Trophoblast cell (in vitro differentiated cells and primary cell): ENCODE measurements at regions not wholly inside any gene's neighbourhood (a gene's known extent, or its start where the extent isn't known, plus 50 kb on each side); places are given as distances from the start of the nearest gene placed in this dataset.

ENCODE experiments used
- DNase-seq, 2 donors: peaks; one replicate each; pipeline ENCODE4 v3.0.0-alpha.2; 2016
- H2AFZ ChIP-seq: 2 replicates; pipeline ENCODE4 v1.6.1; 2013; ENCODE audit warnings: low read length, moderate library complexity, mild to moderate bottlenecking; ENCODE audit not compliant: insufficient read depth, poor library complexity
- H2AK5ac ChIP-seq: 2 replicates; pipeline ENCODE4 v1.6.1; 2013; ENCODE audit warnings: mild to moderate bottlenecking, low read length
- H2BK120ac ChIP-seq: 2 replicates; pipeline ENCODE4 v1.6.1; 2013; ENCODE audit warnings: low read length, mild to moderate bottlenecking, moderate library complexity; ENCODE audit not compliant: insufficient read depth, poor library complexity
- H2BK12ac ChIP-seq: 2 replicates; pipeline ENCODE4 v1.6.1; 2013; ENCODE audit warnings: mild to moderate bottlenecking, low read length, moderate library complexity
- H2BK5ac ChIP-seq: 2 replicates; pipeline ENCODE4 v1.6.1; 2013; ENCODE audit warnings: low read length, low read depth, moderate library complexity, mild to moderate bottlenecking; ENCODE audit not compliant: poor library complexity
- H3K14ac ChIP-seq: 2 replicates; pipeline ENCODE4 v1.6.1; 2013; ENCODE audit warnings: mild to moderate bottlenecking, low read length
- H3K18ac ChIP-seq: 2 replicates; pipeline ENCODE4 v1.6.1; 2013; ENCODE audit warnings: mild to moderate bottlenecking, low read length
- H3K23ac ChIP-seq: 2 replicates; pipeline ENCODE4 v1.6.1; 2013; ENCODE audit warnings: low read length
- H3K27ac ChIP-seq: 2 replicates; pipeline ENCODE4 v1.5.1; 2013; ENCODE audit warnings: low read depth, mild to moderate bottlenecking, inconsistent platforms, low read length, moderate library complexity
- H3K27me3 ChIP-seq: 2 replicates; pipeline ENCODE4 v1.6.1; 2013; ENCODE audit warnings: inconsistent platforms, mild to moderate bottlenecking, low read length, moderate library complexity; ENCODE audit not compliant: insufficient read depth
- H3K36me3 ChIP-seq, 2 experiments: 1 replicate in 1 of 2; 2 replicates in 1 of 2; pipeline ENCODE4 v1.6.1; 2013; ENCODE audit warnings: low read length in 2 of 2, mild to moderate bottlenecking in 2 of 2, moderate library complexity in 1 of 2; ENCODE audit not compliant: insufficient read depth in 2 of 2, control insufficient read depth in 1 of 2
- H3K4ac ChIP-seq: 2 replicates; pipeline ENCODE4 v1.6.1; 2013; ENCODE audit warnings: low read depth, mild to moderate bottlenecking, low read length, moderate library complexity
- H3K4me1 ChIP-seq, 2 experiments: 1 replicate in 1 of 2; 2 replicates in 1 of 2; pipeline ENCODE4 v1.6.1; 2013; ENCODE audit warnings: low read length in 2 of 2, mild to moderate bottlenecking in 2 of 2, moderate library complexity in 1 of 2; ENCODE audit not compliant: insufficient read depth in 2 of 2, control insufficient read depth in 1 of 2
- H3K4me2 ChIP-seq: 2 replicates; pipeline ENCODE4 v1.6.1; 2013; ENCODE audit warnings: inconsistent platforms, mild to moderate bottlenecking, low read length, moderate library complexity
- H3K4me3 ChIP-seq: 2 replicates; pipeline ENCODE4 v1.5.1; 2013; ENCODE audit warnings: mild to moderate bottlenecking, low read depth, low read length, inconsistent platforms
- H3K79me1 ChIP-seq: one replicate; pipeline ENCODE4 v1.6.1; 2013; ENCODE audit warnings: low read length
- H3K79me2 ChIP-seq: 2 replicates; pipeline ENCODE4 v1.6.1; 2013; ENCODE audit warnings: low read length, mild to moderate bottlenecking; ENCODE audit not compliant: control insufficient read depth, insufficient read depth, poor library complexity
- H3K9ac ChIP-seq: 2 replicates; pipeline ENCODE4 v1.6.1; 2013; ENCODE audit warnings: mild to moderate bottlenecking, low read length
- H3K9me3 ChIP-seq: 2 replicates; pipeline ENCODE4 v1.6.1; 2013; ENCODE audit warnings: low read depth, mild to moderate bottlenecking, control low read depth, inconsistent platforms, low read length; ENCODE audit not compliant: insufficient read depth
- H4K12ac ChIP-seq: 2 replicates; pipeline ENCODE4 v1.6.1; 2013; ENCODE audit warnings: low read depth, mild to moderate bottlenecking, low read length, moderate library complexity
- H4K8ac ChIP-seq: 2 replicates; pipeline ENCODE4 v1.6.1; 2013; ENCODE audit warnings: low read depth, mild to moderate bottlenecking, low read length, moderate library complexity
- H4K91ac ChIP-seq: one replicate; pipeline ENCODE4 v1.6.1; 2013; ENCODE audit warnings: low read depth, mild to moderate bottlenecking, low read length, moderate library complexity
- WGBS: extraction: QIAGEN DNeasy Blood & Tissue Kit; methylation state at CpG from one replicate; pipeline ENCODE4 v1.1.7; 2013; ENCODE audit warnings: missing lambda C conversion rate; ENCODE audit not compliant: insufficient read length, insufficient coverage; ENCODE audit errors: extremely low coverage; 5-methylcytosine and 5-hydroxymethylcytosine counted together

DNA sequence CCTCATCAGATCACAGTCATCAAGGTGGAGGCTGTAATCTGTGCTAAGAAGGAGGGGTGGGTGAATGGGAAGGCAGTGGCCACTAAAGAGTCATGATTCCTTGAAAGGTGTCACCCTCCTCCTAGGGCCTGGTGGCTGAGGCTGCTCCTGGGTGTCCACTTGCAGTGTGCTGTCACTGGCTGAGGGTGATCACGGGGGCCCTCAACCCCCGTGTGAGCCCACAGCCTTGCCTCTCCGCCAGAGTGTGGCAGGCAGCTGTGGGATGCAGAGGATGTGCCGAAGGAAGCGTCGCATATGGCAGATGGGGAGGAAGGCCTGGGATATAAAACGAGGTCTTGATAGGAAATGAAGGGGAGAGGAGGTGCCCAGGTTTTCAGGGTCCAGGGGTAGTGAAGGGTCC is 476.5 kb downstream of the PTPRU start:
- Histone ChIP-seq H2BK120ac (no peak overlapping the region), H4K8ac (no peak overlapping the region), H3K18ac (no peak overlapping the region), H3K4me2 (no peak overlapping the region), H3K4ac (no peak overlapping the region), H3K9ac (no peak overlapping the region), H4K12ac (no peak overlapping the region), H3K27ac (no peak overlapping the region), H3K4me1 (peaks cover 0 to 2% of the 10 kb centered on the region in 2 experiments), H2AK5ac (no peak overlapping the region), H3K14ac (no peak overlapping the region), H2BK12ac (no peak overlapping the region), H3K9me3 (peaks cover 5% of the 10 kb centered on the region), H2BK5ac (no peak overlapping the region), H3K4me3 (no peak overlapping the region), H3K79me2 (no peaks in the 10 kb centered on the region), H3K27me3 (no peaks in the 10 kb centered on the region), H3K23ac (no peak overlapping the region), H3K36me3 (no peaks in the 10 kb centered on the region), H2AFZ (no peak overlapping the region), H4K91ac (no peak overlapping the region), H3K79me1 (no peaks in the 10 kb centered on the region)
- DNase-seq: no peak
- WGBS: no CpG with 5 or more reads among the region's 7 CpGs

DNA sequence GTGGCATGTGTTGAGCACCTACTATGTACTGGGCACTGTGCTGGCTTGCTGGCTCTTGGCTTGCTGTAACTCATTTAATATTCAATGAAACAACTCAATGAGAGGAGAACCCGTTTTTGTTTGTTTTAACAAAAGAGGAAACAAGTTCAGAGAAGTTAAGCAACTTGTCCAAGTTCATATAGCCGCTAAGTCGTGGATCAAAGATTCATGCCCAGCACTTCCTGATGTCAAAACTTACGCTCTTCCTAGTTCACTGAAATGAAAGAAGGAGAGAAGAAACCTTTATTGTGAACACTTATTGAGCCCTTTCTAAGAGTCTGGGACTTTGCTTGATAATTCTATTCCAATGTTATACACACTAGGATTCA is 475.9 kb downstream of the PTPRU start:
- Histone ChIP-seq H3K27me3 (no peaks in the 10 kb centered on the region), H3K4me2 (no peak overlapping the region), H3K4me1 (peaks cover 0 to 2% of the 10 kb centered on the region in 2 experiments), H3K9ac (no peak overlapping the region), H3K9me3 (peaks cover 5% of the 10 kb centered on the region), H4K8ac (no peak overlapping the region), H2BK120ac (no peak overlapping the region), H3K36me3 (no peaks in the 10 kb centered on the region), H2AK5ac (no peak overlapping the region), H3K14ac (no peak overlapping the region), H3K4ac (no peak overlapping the region), H3K27ac (no peak overlapping the region), H2AFZ (no peak overlapping the region), H4K12ac (no peak overlapping the region), H2BK5ac (no peak overlapping the region), H2BK12ac (no peak overlapping the region), H3K4me3 (no peak overlapping the region), H3K79me1 (no peaks in the 10 kb centered on the region), H3K23ac (no peak overlapping the region), H4K91ac (no peak overlapping the region), H3K79me2 (no peaks in the 10 kb centered on the region), H3K18ac (no peak overlapping the region)
- whole genome bisulfite sequencing: no CpG with 5 or more reads among the region's 4 CpGs
- no peak for DNase-seq

DNA sequence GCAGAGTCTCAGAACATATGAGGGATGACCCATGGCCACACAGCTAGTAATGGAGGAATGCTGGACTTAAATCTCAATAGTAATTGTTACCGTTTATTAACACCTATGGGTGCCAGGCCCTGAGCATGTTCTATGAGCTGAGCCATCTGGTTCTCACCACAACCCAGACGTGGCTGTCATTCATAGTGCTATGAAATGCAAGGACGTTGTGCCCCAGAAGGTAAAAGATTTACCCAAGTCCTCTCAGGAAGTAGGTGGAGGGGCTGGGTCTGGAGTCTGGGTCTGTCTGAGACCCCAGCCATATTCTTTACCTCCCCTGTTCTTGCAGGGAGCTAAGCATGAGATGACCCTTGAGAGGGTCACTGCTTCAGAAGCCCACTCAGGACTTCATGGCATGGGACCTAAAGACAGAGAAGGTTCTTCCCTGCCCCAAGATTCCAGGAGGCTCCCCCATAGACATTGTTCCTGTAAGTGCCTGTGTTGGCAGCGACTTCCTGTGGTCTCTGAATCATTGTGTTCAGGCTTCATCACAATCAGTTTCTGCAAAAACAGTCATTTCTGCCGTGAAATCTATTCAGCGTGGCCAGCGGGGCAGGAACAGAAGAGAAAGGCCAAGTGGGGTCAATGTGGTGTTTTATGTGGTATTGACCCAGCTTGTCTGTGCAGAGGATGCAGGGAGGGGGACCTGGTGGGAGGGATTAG is 475.4 kb downstream of the PTPRU start:
- H2AFZ ChIP-seq: no peak overlapping the region
- peaks cover 3% of the 10 kb centered on the region for H3K9me3 ChIP-seq
- H3K27me3 ChIP-seq: peaks cover 3% of the 10 kb centered on the region
- no peak overlapping the region for H3K27ac ChIP-seq
- no peak overlapping the region for H3K4ac ChIP-seq
- no peak overlapping the region for H3K14ac ChIP-seq
- H4K91ac ChIP-seq: no peak overlapping the region
- H4K12ac ChIP-seq: no peak overlapping the region
- no peak overlapping the region for H3K4me2 ChIP-seq
- peaks cover 0 to 2% of the 10 kb centered on the region in 2 experiments for H3K4me1 ChIP-seq
- H3K36me3 ChIP-seq: no peaks in the 10 kb centered on the region
- no CpG with 5 or more reads among the region's 7 CpGs for WGBS
- H3K18ac ChIP-seq: no peak overlapping the region
- H4K8ac ChIP-seq: no peak overlapping the region
- H2AK5ac ChIP-seq: no peak overlapping the region
- H2BK12ac ChIP-seq: no peak overlapping the region
- no peak overlapping the region for H2BK120ac ChIP-seq
- no peak overlapping the region for H3K4me3 ChIP-seq
- H3K79me2 ChIP-seq: no peaks in the 10 kb centered on the region
- no peaks in the 10 kb centered on the region for H3K79me1 ChIP-seq
- H3K9ac ChIP-seq: no peak overlapping the region
- DNase-seq: no peak
- H2BK5ac ChIP-seq: no peak overlapping the region
- H3K23ac ChIP-seq: no peak overlapping the region

DNA sequence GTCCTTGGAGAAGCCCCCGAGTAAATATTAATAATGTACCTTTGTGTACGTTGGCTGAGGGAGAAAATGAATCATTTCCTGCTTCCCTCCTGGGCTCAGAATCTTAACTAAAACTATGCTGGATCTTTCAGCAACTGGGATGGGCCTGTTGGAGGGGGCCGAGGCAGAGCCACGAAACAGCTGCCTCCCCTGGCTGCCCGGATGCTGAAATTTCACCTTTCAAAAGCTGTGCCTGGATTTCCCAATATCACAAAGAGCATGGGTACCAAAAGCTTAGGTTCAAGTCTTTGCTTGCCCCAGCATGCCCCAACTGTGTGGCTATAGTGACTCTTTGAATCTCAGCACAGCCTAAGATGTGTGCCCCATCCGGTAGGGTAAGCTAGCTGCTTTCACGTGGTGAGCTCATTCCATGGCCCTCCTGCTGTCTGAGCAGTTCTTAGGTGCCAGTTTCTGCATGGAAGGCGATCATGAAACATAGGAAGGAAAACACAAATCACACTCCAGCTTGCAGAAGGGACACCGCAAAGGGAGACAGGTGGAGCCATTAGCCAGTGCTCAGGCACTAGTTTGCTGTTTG is 473.5 kb downstream of the PTPRU start:
- no peaks in the 10 kb centered on the region for H3K79me1 ChIP-seq
- H3K79me2 ChIP-seq: no peaks in the 10 kb centered on the region
- no peak overlapping the region for H3K14ac ChIP-seq
- DNase-seq: no peak
- H2BK120ac ChIP-seq: no peak overlapping the region
- no peak overlapping the region for H4K12ac ChIP-seq
- no peak overlapping the region for H2BK12ac ChIP-seq
- no peak overlapping the region for H3K4me3 ChIP-seq
- H3K4me2 ChIP-seq: no peak overlapping the region
- H3K27ac ChIP-seq: no peak overlapping the region
- H3K4ac ChIP-seq: no peak overlapping the region
- H3K36me3 ChIP-seq: no peaks in the 10 kb centered on the region
- no peak overlapping the region for H2AK5ac ChIP-seq
- H3K18ac ChIP-seq: no peak overlapping the region
- H3K27me3 ChIP-seq: peaks cover 3% of the 10 kb centered on the region
- peaks cover 3% of the 10 kb centered on the region for H3K9me3 ChIP-seq
- H3K23ac ChIP-seq: no peak overlapping the region
- no peak overlapping the region for H3K9ac ChIP-seq
- H4K8ac ChIP-seq: no peak overlapping the region
- H2BK5ac ChIP-seq: no peak overlapping the region
- WGBS: no CpG with 5 or more reads among the region's 9 CpGs
- H3K4me1 ChIP-seq: peaks cover 0 to 2% of the 10 kb centered on the region in 2 experiments
- H2AFZ ChIP-seq: no peak overlapping the region
- no peak overlapping the region for H4K91ac ChIP-seq
